ENCODE measurements at regions not wholly inside any gene's neighbourhood (a gene's known extent, or its start where the extent isn't known, plus 50 kb on each side); places are given as distances from the start of the nearest gene placed in this dataset.

DNA sequence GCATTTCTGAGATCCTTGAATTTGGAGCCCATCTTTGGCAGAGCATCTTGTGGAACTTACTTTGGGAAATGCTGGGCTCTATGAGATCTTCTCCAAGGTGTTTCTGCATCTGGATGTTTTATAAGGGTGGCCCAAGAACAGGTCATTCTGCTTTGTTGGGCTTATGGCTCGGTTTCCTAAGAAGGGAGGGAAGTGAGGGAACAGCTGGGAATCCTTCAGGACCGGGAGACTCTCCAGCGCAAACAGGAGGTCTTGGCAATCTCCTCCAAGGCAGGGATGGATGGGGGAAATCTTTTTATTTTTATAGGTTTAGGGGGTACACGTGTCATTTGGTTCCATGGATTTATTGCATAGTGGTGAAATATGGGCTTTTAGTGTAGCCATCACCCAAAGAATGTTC, 54.7 kb downstream of the IRX3 start:
- DNase-seq (ENCODE audit: low read depth, low spot score), result no peak
- H3K27me3 Mint-ChIP-seq (ENCODE audit: low read depth), result no peaks in the 10 kb centered on the region
- TF ChIP-seq, protein P1, sequence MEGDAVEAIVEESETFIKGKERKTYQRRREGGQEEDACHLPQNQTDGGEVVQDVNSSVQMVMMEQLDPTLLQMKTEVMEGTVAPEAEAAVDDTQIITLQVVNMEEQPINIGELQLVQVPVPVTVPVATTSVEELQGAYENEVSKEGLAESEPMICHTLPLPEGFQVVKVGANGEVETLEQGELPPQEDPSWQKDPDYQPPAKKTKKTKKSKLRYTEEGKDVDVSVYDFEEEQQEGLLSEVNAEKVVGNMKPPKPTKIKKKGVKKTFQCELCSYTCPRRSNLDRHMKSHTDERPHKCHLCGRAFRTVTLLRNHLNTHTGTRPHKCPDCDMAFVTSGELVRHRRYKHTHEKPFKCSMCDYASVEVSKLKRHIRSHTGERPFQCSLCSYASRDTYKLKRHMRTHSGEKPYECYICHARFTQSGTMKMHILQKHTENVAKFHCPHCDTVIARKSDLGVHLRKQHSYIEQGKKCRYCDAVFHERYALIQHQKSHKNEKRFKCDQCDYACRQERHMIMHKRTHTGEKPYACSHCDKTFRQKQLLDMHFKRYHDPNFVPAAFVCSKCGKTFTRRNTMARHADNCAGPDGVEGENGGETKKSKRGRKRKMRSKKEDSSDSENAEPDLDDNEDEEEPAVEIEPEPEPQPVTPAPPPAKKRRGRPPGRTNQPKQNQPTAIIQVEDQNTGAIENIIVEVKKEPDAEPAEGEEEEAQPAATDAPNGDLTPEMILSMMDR (conservative IDR thresholded peaks at IDR 0.05), result no peak
- no peak overlapping the region for H3K27ac Mint-ChIP-seq (ENCODE audit: unreplicated experiment)
- no peaks in the 10 kb centered on the region for H3K9me3 Mint-ChIP-seq
- H3K36me3 Mint-ChIP-seq (ENCODE audit: low read depth), result no peaks in the 10 kb centered on the region
- H3K4me3 Mint-ChIP-seq, result no peak overlapping the region
- H3K4me1 Mint-ChIP-seq, result peaks cover 5% of the 10 kb centered on the region

DNA sequence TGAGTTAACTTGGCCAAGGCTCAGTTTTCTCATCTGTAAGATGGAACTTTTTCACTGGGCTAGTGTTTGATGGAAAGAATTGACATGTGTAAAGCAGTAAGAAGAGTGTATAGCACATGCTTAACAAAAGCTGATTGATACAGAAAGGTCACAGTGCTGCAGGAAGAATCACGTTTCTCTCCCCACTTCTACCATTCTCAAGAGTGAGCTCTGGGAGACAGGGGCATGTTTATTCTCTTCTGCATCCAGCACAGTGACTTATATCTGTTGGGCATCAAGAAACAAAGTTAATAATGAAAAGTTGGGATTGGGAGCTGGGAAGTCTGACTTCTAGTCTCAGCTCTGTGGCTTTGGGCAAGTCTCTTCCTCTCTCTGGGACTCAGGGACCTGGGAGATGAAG, 55.3 kb downstream of the IRX3 start:
- Mint-ChIP-seq H3K4me1 (peaks cover 5% of the 10 kb centered on the region), H3K27me3 (ENCODE audit: low read depth) (no peaks in the 10 kb centered on the region), H3K36me3 (ENCODE audit: low read depth) (no peaks in the 10 kb centered on the region), H3K9me3 (no peaks in the 10 kb centered on the region), H3K27ac (ENCODE audit: unreplicated experiment) (no peak overlapping the region), H3K4me3 (no peak overlapping the region)
- no peak for DNase-seq (ENCODE audit: low read depth, low spot score)
- TF ChIP-seq, protein P1 (conservative IDR thresholded peaks at IDR 0.05), result no peak

DNA sequence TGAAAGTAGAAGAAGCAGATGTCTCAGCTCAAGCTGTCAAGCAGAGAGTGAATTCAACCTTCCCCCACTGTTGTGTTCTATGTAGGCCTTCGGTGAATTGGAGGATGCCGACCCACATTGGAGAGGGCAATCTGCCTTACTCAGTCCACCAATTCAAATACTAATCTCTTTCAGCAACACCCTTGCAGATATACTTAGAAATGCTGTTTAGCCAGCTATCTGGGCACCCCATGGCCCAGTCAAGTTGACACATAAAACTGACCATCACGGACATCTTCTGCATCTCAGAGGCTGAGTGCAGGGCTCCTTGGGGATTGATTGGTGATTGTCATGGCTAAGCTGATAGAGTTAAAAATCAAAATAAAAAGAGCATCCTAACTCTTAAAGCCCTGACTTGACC, 58.3 kb downstream of the IRX3 start:
- no peak for DNase-seq (ENCODE audit: low read depth, low spot score)
- Mint-ChIP-seq H3K4me1 (no peaks in the 10 kb centered on the region), H3K9me3 (no peaks in the 10 kb centered on the region), H3K27ac (ENCODE audit: unreplicated experiment) (no peak overlapping the region), H3K36me3 (ENCODE audit: low read depth) (no peaks in the 10 kb centered on the region), H3K27me3 (ENCODE audit: low read depth) (no peaks in the 10 kb centered on the region), H3K4me3 (no peak overlapping the region)
- TF ChIP-seq, protein P1 (conservative IDR thresholded peaks at IDR 0.05), result no peak

DNA sequence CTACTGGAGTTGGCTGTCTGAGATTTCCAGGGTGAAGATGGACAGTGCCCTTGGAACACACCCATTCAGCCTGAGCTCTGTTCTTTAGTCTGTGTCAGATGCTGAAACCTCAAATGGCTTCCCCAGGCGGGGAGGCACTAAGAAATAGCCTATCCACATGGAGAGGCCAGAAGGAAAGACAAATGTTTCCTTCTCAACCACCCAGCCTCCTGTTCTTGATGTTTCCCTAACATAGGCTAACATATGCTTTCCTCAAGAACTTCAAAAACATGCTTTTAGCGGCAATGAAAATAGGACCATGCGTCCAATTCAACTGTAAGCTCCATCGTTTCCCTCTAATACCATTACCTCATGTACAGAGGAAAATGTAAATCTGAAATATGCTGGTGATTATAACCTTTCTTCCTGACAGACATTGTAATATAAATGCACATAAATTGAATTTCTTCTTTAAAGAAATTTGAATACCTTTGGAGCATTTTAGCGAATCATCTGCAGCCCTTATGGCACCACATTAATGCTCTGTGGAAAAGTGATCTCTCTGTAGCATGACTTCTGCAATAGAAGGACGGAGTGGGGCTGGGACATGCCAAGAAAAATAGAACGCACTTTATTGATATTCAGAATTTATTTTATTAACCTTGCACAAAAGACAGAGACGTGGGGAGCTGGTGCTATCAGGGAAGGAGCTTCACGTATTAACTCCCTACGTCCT, 60.1 kb downstream of the IRX3 start:
- Mint-ChIP-seq H3K27ac (ENCODE audit: unreplicated experiment) (no peak overlapping the region), H3K4me3 (no peak overlapping the region), H3K27me3 (ENCODE audit: low read depth) (no peaks in the 10 kb centered on the region), H3K9me3 (no peaks in the 10 kb centered on the region), H3K36me3 (ENCODE audit: low read depth) (no peaks in the 10 kb centered on the region), H3K4me1 (no peaks in the 10 kb centered on the region)
- no peak for DNase-seq (ENCODE audit: low read depth, low spot score)
- TF ChIP-seq, protein P1 (conservative IDR thresholded peaks at IDR 0.05), result no peak

DNA sequence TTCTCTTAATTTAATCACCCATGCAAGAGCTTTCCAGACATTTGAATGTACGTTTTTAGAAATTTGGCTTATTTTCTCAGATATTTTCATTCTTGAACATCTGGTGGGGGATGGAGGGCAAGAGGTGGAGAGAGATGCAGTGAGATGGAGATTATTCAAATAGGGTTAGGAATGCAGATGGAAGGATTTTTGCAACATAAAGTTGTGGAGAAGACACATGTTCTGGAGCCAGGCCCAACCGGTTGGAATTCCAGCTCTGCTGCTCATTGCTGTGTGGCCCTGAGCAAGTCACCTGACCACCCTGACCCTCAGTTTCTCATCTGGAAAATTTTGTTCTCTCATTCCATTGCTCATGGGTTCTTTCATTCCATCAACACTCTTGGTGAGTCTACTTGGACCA, 66.9 kb downstream of the IRX3 start:
- Mint-ChIP-seq H3K4me1 (no peaks in the 10 kb centered on the region), H3K27ac (ENCODE audit: unreplicated experiment) (no peak overlapping the region), H3K36me3 (ENCODE audit: low read depth) (no peaks in the 10 kb centered on the region), H3K4me3 (no peak overlapping the region), H3K27me3 (ENCODE audit: low read depth) (no peaks in the 10 kb centered on the region), H3K9me3 (no peaks in the 10 kb centered on the region)
- no peak for DNase-seq (ENCODE audit: low read depth, low spot score)
- TF ChIP-seq, protein P1 (conservative IDR thresholded peaks at IDR 0.05), result no peak
